Endothelial cell of umbilical vein (primary cell): ENCODE measurements at regions not wholly inside any gene's neighbourhood (a gene's known extent, or its start where the extent isn't known, plus 50 kb on each side); places are given as distances from the start of the nearest gene placed in this dataset.

Experiments used
- BruUV-seq: library from RNA; stranded (reverse); fragments of 400-500 nt; replicated peaks from 2 replicates; lab custom pipeline; 2021; lab: Mats Ljungman, UMichigan
- CTCF ChIA-PET: fragments of 300-600, 350-600 bp; sonication (Branson Sonifier 250); formaldehyde crosslinking; loops from one replicate; lab custom pipeline; 2021; ENCODE audit warnings: antibody characterized with exemption, inconsistent platforms; lab: Charles Lee
- POLR2A ChIA-PET: fragments of 300-600, 350-600 bp; sonication (Branson Sonifier 250); formaldehyde crosslinking; loops from one replicate; lab custom pipeline; 2021; ENCODE audit warnings: antibody characterized with exemption, inconsistent platforms; lab: Charles Lee
- DNase-seq: peaks from one replicate; pipeline ENCODE4 v3.0.0-alpha.2; 2011; ENCODE audit warnings: low read depth, low spot score
- FAIRE-seq: peaks from 2 replicates; lab custom pipeline; 2011; peaks lifted over from hg19 to GRCh38; lab: Jason Lieb, UNC
- H2AFZ ChIP-seq: 2 replicates; pipeline ENCODE4 v1.6.0; 2012; ENCODE audit warnings: low read depth, low read length, control low read depth, inconsistent platforms
- H3K27ac ChIP-seq: 2 replicates; pipeline ENCODE4 v1.5.1; 2011; ENCODE audit warnings: low read depth, mild to moderate bottlenecking, control low read depth, low read length, moderate library complexity; ENCODE audit not compliant: insufficient read depth
- H3K27me3 ChIP-seq, 2 experiments: 2 replicates each; pipeline versions ENCODE4 v1.6.0 to v1.6.1; 2011; ENCODE audit warnings: low read length in 2 of 2, mixed read lengths in 1 of 2; ENCODE audit not compliant: control insufficient read depth in 2 of 2, insufficient read depth in 2 of 2
- H3K36me3 ChIP-seq, 2 experiments: 2 replicates in 1 of 2; 3 replicates in 1 of 2; pipeline ENCODE4 v1.5.1; 2011; ENCODE audit warnings: low read length in 2 of 2, mild to moderate bottlenecking in 1 of 2, moderate library complexity in 1 of 2; ENCODE audit not compliant: control insufficient read depth in 2 of 2, insufficient read depth in 2 of 2; ENCODE audit errors: extremely low read depth in 1 of 2
- H3K4me1 ChIP-seq: 3 replicates; pipeline ENCODE4 v1.5.1; 2011; ENCODE audit warnings: mild to moderate bottlenecking, low read length; ENCODE audit not compliant: control insufficient read depth, insufficient read depth; ENCODE audit errors: extremely low read depth
- H3K4me2 ChIP-seq: 2 replicates; pipeline ENCODE4 v1.6.1; 2011; ENCODE audit warnings: low read length, control low read depth, mixed read lengths; ENCODE audit not compliant: insufficient read depth
- H3K4me3 ChIP-seq, 3 experiments: fragments of 200-600 bp in 1 of 3; sonication (generic), shearing (Covaris generic) in 1 of 3; replicated peaks in 1 of 3; 2 replicates each; pipeline ENCODE4 v1.5.1; 2011 to 2016; ENCODE audit warnings: control low read depth in 3 of 3, low read length in 3 of 3, mild to moderate bottlenecking in 2 of 3, inconsistent platforms in 1 of 3, low read depth in 1 of 3, moderate library complexity in 1 of 3; ENCODE audit not compliant: insufficient read depth in 1 of 3
- H3K79me2 ChIP-seq: 2 replicates; pipeline ENCODE4 v1.6.0; 2012; ENCODE audit warnings: low read length, inconsistent platforms; ENCODE audit not compliant: control insufficient read depth, insufficient read depth
- H3K9ac ChIP-seq: replicated peaks from 2 replicates; pipeline ENCODE3; 2011; ENCODE audit warnings: low read length, control low read depth; ENCODE audit not compliant: insufficient read depth; ENCODE audit errors: extremely low read depth
- H3K9me1 ChIP-seq: replicated peaks from 3 replicates; pipeline ENCODE4 v1.6.0; 2011; ENCODE audit warnings: mild to moderate bottlenecking, low read length; ENCODE audit not compliant: control insufficient read depth, insufficient read depth; ENCODE audit errors: extremely low read depth
- H3K9me3 ChIP-seq: replicated peaks from 2 replicates; pipeline ENCODE4 v1.5.1; 2012; ENCODE audit warnings: low read length, inconsistent platforms; ENCODE audit not compliant: control insufficient read depth, insufficient read depth
- H4K20me1 ChIP-seq: replicated peaks from 2 replicates; pipeline ENCODE3; 2011; ENCODE audit warnings: mild to moderate bottlenecking, low read length; ENCODE audit not compliant: control insufficient read depth, insufficient read depth; ENCODE audit errors: extremely low read depth
- EZH2 ChIP-seq: IDR thresholded peaks from 2 replicates; pipeline ENCODE4 v1.6.1; 2012; ENCODE audit warnings: borderline replicate concordance, low read depth, mild to moderate bottlenecking, moderate library complexity, low read length, inconsistent platforms; ENCODE audit not compliant: severe bottlenecking
- FOS ChIP-seq: IDR thresholded peaks from 2 replicates; pipeline ENCODE4 v1.6.1; 2011; ENCODE audit warnings: mild to moderate bottlenecking, low read length, moderate library complexity, borderline replicate concordance; ENCODE audit not compliant: insufficient read depth
- GATA2 ChIP-seq: IDR thresholded peaks from 2 replicates; pipeline ENCODE4 v1.7.0; 2011; ENCODE audit warnings: low read depth, mild to moderate bottlenecking, moderate library complexity, mixed read lengths, low read length; ENCODE audit not compliant: insufficient read length, insufficient read depth
- JUN ChIP-seq: IDR thresholded peaks from 2 replicates; pipeline ENCODE4 v1.6.1; 2011; ENCODE audit warnings: borderline replicate concordance, low read depth; ENCODE audit not compliant: insufficient read length, insufficient read depth
- MYC ChIP-seq: IDR thresholded peaks from one replicate; pipeline ENCODE4 v1.6.1; 2011; ENCODE audit warnings: mild to moderate bottlenecking, low read depth, low read length
- POLR2A ChIP-seq: IDR thresholded peaks from 2 replicates; pipeline ENCODE4 v1.6.1; 2012; ENCODE audit warnings: low read depth, mild to moderate bottlenecking, control low read depth, low read length
- POLR2AphosphoS5 ChIP-seq: IDR thresholded peaks from 2 replicates; pipeline ENCODE4 v1.6.1; 2012; ENCODE audit warnings: low read depth, mild to moderate bottlenecking, control low read depth, low read length, moderate library complexity; ENCODE audit not compliant: insufficient read depth
- dilution Hi-C: fragments of 300-500 bp; cut with MboI; formaldehyde crosslinking; loops from one replicate; pipeline ENCODE4 v1.15.0; 2019; ENCODE audit warnings: low sequenced_read_pairs; ENCODE audit not compliant: extremely low pct_ligation_motif_present
- intact Hi-C: fragments of 100-400 bp; cut with micrococcal nuclease; formaldehyde crosslinking; loops from one replicate; pipeline ENCODE4 v1.10.0; 2022
- TF ChIP-seq, protein P1 (sequence below): IDR thresholded peaks from 2 replicates; pipeline ENCODE4 v1.6.1; 2011; ENCODE audit not compliant: insufficient read depth, insufficient read length
- TF ChIP-seq, protein P2 (sequence below), 2 donors: IDR thresholded peaks; 1 replicate in 1 of 2; 2 replicates in 1 of 2; pipeline ENCODE4 v1.5.1; 2011; ENCODE audit warnings: low read length in 2 of 2, mild to moderate bottlenecking in 2 of 2, moderate library complexity in 2 of 2, control low read depth in 1 of 2, inconsistent platforms in 1 of 2, low read depth in 1 of 2; ENCODE audit not compliant: insufficient read depth in 1 of 2; ENCODE audit errors: extremely low read depth in 1 of 2

- Histone ChIP-seq H3K4me1 (no peaks in the 10 kb centered on the region), H3K4me3 (no peak overlapping the region), H3K27ac (no peak overlapping the region), H3K9ac (no peak overlapping the region), H3K79me2 (no peaks in the 10 kb centered on the region), H3K27me3 (no peaks in the 10 kb centered on the region), H3K4me2 (no peak overlapping the region), H4K20me1 (no peaks in the 10 kb centered on the region), H3K36me3 (no peaks in the 10 kb centered on the region), H3K9me1 (no peaks in the 10 kb centered on the region), H3K9me3 (no peaks in the 10 kb centered on the region), H2AFZ (no peak overlapping the region)
- DNase-seq (no peak), FAIRE-seq (no peak)
- ChIA-PET POLR2A (no interaction called here), CTCF (no interaction called here)
- BruUV-seq: no TSS peak
- intact Hi-C loops (no loop called here), dilution Hi-C loops (no loop called here)
- TF ChIP-seq GATA2 (no peak), MYC (no peak), EZH2 (no peak), POLR2AphosphoS5 (no peak), POLR2A (no peak), FOS (no peak), JUN (no peak)
- TF ChIP-seq, protein P1, sequence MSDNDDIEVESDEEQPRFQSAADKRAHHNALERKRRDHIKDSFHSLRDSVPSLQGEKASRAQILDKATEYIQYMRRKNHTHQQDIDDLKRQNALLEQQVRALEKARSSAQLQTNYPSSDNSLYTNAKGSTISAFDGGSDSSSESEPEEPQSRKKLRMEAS: no peak
- TF ChIP-seq, protein P2, sequence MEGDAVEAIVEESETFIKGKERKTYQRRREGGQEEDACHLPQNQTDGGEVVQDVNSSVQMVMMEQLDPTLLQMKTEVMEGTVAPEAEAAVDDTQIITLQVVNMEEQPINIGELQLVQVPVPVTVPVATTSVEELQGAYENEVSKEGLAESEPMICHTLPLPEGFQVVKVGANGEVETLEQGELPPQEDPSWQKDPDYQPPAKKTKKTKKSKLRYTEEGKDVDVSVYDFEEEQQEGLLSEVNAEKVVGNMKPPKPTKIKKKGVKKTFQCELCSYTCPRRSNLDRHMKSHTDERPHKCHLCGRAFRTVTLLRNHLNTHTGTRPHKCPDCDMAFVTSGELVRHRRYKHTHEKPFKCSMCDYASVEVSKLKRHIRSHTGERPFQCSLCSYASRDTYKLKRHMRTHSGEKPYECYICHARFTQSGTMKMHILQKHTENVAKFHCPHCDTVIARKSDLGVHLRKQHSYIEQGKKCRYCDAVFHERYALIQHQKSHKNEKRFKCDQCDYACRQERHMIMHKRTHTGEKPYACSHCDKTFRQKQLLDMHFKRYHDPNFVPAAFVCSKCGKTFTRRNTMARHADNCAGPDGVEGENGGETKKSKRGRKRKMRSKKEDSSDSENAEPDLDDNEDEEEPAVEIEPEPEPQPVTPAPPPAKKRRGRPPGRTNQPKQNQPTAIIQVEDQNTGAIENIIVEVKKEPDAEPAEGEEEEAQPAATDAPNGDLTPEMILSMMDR (IDR thresholded peaks at IDR 0.05; ENCODE audit: extremely low read depth in 1 of 2, insufficient read depth in 1 of 2, low read depth in 1 of 2, low read length in 2 of 2): no peak
Measured at GRCh38 chr4:187176261-187176910, 452.7 kb upstream of the FAT1 start.
